Islet of Langerhans (tissue), 1 donor: ENCODE measurements at regions not wholly inside any gene's neighbourhood (a gene's known extent, or its start where the extent isn't known, plus 50 kb on each side); places are given as distances from the start of the nearest gene placed in this dataset.

Experiments used
- FAIRE-seq: peaks from one replicate; lab custom pipeline; 2011; peaks lifted over from hg19 to GRCh38; lab: Jason Lieb, UNC

DNA sequence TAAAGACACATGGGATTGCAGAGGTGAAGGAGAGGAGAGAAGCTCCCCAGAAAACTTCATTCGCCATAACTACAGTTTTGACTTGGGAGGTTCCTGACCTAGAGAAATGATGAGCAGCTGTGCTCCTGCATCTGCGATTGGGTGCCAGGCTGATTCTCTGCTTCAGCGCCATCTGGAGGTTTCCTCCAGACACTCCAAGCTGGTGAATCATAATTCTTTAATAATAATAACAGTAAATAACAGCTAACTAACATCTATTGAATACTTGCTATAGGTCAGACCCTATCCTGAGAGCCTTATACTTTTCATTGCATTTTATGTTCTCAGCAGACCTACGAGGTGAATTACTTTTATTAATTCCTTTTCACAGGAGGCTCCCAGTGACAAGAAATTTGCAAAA, 575.8 kb downstream of the TOX3 start:
- no peak for FAIRE-seq

DNA sequence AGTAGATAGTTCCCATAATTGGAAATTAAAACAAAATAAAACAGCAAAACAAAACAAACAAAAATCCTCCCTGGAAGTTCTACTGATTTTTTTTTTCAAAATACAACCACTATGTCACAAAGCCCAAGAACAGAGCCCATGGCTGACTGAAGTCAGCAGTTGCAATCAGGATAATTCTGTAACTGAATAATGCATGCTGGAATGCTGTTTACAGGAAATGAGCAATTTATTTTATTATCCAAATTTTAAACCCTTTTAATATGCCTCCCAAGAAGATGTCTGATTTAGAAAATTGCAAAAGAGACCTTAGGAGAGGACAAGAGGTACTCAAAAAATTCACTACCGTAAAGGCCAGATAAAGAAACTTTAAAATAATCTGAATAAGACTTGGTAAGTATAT, 578.2 kb downstream of the TOX3 start:
- FAIRE-seq = no peak

DNA sequence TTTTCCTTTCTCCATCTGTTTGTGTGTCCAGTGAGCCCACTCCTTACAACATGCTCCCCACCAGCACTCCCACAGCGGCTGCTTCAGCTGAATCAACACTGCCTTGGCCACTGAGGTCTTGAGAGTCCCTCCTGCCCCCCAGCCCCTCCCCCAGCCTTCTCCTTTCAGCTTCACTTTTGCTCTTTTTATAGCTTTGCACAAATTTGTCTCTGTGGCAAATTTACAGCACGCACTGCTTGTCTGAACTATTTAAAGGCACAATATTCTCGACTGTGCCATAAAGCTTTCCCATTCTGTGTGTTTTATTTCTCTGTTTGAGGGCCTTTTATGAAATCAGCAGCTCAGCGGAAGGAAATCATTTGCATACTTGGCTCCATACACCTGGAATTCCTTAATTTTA, 579.3 kb downstream of the TOX3 start:
- no peak for FAIRE-seq

DNA sequence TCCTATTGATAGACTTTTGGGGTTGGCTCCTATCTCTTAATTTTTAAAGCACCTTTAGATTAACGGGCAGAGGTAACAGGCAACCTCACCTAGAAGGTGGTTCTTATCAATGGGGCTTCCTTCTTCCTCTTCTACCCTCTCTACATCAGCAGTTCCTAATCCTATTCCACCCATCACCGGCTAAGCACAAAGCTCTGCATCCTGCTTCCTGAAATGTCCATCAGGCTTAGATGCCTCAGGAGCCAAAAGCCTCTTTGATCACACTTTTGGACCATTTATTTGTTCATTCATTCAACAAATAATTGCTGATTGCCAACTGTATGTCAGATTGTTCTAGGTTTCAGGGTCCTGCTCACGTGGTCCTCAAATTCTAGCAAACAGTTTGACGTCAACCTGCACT, 586.0 kb downstream of the TOX3 start:
- no peak for FAIRE-seq

DNA sequence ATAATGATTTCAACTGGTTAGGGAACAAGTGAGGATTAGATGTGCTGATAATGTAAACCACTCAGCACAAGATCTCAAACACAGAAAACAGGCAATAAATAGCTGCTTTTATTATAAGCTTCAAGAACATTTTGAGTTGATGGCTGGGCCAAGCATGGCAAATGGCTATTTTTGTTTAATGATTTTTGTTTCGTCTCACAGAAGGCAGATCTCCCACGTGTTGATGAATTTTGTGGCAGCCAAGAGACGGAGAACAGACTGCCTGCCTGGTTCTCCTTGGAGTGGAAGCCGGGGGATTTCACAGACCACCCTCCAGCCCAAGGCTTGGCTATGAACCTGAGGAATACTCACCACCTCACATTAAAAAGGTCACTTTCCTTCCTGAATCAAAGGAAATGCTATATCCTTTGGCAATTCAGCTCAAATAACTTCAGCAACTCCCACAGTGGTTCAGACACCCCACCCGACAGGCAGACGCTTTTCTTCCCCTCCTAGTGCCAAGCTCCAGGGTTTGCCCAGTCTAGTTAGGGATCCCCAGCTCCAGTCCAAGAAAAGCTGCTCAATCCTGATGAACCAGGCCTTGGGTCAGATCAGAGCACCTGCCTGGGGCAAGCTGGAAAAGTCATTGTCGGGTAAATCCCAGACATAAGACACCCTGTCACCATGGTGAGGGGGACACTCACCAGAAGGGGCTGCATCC, 593.5 kb downstream of the TOX3 start:
- no peak for FAIRE-seq

DNA sequence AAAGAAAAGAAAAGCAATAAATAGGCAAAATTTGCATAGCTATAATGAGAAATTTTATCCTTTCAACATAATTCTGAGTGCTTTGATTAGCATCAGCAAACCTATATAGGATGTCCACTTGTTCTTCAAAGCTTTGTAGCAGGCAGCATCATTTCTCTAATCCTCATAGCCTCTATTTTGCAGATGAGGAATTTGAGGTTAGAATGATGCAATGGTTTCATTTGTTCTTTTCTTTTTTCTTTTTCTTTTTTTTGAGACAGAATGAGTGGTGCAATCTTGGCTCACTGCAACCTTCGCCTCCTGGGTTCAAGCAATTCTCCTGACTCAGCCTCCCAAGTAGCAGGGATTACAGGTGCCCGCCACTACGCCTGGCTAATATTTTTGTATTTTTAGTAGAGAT, 594.4 kb downstream of the TOX3 start:
- no peak for FAIRE-seq

DNA sequence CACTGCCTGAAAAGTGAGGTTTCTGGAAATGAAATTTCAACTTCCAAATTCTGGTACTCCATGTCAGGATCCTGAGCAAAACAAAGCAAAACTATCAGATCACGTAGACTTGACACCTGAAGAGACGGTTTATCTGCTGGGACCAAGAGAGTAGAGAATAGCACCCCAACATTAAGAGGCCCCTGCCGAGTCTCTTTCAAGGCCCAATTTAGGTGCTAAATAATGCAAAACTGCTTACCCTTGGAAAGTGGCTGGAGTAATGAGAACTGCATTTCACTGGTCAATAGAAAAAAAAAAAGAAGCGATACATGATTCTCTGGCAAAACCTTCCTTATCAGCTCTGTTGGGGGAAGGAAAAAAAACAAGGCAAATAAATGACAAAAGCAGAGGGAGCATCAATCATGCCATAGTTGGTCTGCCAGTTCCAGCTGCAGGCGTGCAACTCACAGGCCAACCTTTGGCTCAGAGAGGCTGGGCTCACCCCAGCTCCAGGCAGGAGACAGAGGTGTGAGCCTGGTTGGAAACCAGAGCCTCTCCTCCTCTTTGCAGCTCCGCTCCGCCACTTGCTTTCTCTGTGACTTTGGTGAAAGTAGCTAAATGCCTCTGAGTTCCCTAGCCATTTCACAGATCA, 595.2 kb downstream of the TOX3 start:
- FAIRE-seq = no peak

DNA sequence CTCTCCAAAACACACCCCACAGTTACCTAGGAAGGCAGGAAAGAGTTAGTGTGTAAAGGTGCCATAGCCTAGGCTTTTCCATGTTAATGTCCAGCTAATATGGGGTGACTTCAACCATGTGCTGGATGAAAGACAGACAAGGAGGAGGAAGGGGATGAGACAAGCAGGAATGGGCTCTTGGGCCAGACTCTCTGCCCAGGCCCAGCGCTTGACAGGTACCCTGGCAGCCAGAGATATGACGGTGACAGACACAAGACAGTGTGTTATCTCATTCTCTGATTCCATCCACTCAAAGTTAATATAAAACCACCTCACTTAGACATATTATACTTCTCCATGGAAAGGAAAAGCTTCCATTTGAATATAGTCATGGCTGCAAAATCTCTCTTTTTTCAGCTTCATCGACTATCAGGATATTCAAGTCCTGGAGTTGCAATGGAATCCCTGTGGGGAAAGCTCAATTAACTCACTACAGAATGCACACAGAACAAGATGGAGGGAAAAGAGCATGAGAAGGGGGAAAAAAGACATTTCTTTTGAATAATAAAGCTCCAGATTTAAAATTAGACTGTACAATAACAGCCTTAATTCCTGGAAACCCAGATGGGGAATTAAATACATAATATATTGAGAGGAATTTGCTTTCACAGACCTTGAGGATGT, 596.7 kb downstream of the TOX3 start:
- no peak for FAIRE-seq

DNA sequence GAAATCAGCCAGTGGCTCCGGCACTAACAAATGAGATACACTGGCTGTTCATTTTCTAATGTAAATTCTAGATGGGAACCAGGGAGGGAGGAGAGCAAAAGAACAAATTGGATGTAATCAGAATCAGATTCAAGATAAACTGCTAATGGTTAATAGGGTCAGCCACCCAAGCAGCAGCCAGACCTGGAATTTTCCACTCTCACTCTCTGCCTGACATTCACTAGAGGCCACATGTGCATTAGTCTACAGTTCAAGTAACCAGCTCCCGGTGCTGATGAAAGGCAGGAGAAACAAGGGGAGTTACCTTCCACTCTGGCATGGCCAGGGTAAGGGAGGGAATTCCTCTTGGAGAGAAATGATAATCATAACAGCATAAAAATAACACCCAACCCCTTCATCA, 597.7 kb downstream of the TOX3 start:
- FAIRE-seq = no peak

DNA sequence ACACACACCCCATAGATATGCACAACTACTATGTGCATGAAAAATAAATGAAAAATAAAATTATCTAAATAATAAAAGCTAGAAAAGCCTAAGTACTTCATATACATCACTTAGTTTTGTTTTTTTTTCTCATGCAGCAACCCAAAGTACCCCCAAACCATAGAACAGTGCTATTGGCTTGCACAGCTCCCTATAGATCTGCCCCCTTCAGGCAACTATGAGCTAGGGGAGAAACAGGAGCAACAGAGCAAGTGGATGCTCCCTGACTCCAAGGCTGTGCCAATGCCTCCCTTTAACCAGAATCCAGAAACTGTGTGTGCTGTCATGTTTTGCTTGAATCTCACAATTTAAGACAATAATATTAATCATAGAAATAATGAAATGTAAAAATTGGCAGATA, 605.5 kb downstream of the TOX3 start:
- no peak for FAIRE-seq

DNA sequence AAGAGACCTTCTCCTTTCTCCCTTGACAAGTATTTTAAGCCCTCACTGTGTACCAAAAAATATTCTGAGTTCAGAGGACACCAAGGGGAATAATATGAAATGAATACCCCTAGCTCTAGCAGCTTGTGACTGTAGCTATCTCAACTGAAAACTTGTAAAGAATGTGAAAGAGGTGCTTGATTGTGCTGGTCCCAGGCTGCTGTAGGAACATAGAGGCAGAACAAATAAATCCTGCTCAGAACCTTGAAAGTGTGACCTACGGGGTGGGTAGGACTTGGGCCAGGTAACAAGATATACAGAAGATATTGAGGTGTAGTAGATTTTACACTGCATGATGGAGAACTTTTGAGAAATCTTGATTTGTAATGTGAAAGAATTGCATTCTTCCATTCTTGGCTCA, 606.8 kb downstream of the TOX3 start:
- no peak for FAIRE-seq

DNA sequence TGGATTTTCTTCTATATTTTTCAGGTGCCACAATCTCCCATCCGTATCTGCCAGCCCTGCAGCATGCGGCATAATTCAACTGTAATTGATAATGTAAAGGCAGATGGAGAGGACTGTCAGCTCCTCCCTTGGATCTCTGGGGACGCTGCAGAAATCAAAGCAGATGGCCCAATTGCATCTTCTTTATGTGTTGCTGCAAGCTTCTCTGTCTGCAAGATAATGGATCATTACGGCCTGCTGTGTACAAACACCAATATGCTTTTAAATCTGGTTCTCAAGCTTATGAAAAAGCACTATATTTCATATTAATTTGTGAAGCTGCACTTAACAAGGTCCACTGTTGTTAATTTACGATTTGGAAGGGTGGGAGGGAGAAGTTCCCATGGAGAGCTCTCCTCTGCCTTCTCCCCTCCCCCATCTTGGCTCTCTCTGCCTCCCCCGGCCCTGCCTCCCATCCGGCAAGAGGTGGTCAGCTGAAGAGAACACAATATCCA, 607.5 kb downstream of the TOX3 start:
- FAIRE-seq = no peak

DNA sequence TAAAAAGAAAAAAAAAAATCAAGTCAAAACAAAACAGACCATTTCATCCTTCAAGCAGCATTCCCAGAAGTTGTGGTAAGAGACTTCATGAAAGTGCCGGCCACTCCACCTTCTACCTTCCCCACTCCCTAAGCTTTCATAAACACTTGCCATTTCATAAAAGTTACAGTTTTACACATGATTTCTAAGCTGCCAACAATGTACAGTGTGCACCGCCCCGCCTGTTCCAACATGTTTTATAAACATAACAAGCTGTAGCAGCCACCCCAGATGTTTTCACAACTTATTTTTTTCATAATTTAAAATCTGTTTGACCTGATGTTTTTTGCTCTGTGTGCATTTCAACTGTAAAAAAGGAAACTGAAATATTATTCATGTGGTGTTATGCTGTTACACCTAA, 608.1 kb downstream of the TOX3 start:
- FAIRE-seq = no peak

DNA sequence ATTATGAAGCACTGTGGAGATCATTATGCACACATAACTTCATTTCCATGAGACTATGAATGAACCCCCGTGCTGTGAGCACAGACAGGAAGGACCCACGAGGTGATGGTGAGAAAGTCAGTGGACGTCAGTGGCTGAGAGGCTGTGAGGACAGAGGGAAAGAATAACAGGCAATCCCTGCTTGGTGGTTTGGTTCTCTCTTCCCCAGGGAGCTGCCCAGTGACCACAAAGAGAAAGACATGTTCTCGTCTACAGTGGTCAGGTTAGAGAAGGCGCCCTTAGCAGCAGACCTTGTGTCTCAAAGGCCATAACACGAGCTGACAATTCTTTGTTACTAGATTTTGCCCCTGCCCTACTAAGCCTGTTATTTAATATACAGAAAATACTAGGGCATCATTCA, 609.2 kb downstream of the TOX3 start:
- no peak for FAIRE-seq

DNA sequence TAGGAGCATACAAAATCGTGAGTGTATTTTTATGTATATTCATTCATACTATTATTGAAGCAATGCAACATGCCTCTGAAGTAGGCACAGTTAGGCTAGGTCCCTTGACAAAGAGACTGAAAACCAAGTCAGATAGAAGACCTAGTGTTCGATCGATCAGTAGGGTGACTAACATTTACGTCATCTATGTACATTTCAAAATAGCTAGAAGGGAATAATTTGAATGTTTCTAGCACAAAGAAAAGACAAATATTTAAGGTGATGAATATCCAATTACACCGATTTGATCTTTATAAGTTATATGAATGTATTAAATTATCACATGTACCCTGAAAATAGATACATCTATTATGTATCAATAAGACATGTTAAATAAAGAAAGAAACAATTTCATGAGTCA, 610.1 kb downstream of the TOX3 start:
- FAIRE-seq = no peak

DNA sequence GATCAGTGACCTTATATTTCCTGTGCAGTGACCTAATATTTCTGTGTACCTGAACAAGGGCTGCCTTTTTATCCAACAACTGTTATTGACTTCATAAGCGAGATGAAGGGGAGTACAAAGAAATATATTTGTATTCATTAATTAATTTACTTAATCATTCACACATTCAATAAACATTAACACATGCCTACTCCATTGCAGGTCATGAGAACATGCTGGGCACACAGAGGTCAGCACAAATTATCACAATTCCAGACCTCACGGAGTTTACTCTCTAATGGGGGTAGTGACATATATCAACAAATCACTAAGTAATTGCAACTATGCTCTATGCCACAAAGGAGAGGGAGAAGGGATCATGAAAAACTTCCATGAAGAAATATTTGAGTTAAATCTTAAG, 614.6 kb downstream of the TOX3 start:
- no peak for FAIRE-seq

DNA sequence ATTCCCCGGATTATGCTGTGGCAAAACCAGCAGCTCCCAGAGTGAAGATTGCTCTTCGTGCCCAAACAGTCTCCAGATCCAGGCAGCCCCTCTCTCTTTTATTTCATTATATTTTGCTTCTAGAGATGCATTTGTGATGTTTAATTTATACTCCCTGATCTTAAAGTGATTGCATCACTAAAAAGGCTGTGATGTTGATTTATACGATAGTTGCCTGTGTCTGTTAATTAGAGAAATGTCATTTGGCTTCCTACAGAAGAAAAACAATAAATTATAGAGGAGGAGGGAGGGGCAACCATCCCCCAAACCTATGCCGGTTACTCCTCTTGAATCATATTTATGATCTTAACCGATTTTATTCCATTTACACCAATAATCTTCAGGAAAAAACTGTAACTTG, 615.3 kb downstream of the TOX3 start:
- FAIRE-seq = no peak

DNA sequence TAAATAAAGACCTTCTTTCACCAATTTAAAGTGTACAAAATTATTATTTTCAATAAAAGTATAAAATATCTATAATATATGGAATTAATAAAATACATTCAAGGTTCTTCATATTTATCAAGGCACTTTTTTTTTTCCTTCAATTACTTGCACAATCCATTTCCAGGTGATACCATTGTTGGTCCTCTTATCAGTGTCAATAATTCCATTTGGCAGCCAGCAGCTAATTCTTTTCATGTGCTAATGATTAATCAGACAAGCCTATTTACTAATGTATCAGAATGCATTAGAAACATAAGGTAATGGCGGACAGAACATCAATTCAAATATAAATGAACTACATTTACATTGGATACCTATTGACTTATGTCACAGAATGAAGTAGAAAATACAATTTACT, 622.2 kb downstream of the TOX3 start:
- no peak for FAIRE-seq

DNA sequence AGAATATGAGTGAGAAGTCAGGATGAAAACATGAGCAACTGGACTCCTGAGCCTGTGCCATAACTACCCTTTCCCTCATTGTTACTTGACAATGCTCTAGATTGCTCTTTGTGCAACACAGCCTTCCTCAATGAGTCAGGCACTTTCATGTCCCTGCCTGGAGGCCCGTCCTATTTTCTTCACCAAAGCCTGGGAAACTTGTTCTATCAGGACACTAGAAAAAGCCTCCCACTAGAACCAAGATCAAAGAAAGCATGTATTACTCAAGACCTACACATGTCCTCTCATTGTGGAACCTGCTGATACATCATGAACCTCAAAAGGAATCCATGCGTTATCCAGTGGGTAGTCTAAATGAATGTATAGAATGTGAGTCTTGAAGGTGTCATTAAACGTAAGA, 624.5 kb downstream of the TOX3 start:
- FAIRE-seq = no peak

DNA sequence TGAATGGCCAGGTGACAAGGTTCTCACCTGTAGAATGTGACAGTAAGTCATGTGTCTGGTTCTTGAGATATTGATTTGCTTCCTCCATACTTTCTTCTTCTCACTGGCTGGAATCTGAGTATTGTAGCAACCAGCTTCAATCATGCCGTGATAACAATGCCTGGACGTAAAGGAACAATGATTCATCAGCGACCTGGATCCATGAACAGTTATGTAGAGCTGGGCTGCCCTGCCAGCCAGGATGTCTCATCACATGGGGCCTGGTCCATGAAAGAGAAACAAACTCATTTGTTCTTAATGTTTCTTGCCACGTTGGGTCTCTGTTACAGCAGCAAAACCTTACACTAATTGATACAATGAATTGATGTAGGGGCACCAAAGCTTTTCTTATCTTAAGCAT, 627.2 kb downstream of the TOX3 start:
- FAIRE-seq = no peak

DNA sequence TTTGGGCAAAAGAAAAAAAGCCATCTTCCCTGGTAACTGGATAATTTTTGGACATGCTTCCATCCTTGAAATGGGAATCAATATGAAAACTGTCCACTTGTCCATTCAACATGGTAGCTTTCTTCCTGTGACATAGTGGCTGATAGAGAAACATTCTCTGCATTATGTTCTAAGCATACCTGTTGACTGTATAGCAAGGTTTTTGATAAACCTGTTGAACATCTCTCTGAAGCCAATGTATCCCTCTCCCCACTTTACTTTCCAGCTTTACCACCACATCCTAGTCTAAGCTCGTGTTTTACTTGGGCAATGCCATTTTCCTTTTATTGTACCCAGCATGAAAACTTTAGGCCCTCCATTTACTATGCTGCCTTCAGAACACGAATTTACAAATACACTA, 630.1 kb downstream of the TOX3 start:
- FAIRE-seq = no peak

DNA sequence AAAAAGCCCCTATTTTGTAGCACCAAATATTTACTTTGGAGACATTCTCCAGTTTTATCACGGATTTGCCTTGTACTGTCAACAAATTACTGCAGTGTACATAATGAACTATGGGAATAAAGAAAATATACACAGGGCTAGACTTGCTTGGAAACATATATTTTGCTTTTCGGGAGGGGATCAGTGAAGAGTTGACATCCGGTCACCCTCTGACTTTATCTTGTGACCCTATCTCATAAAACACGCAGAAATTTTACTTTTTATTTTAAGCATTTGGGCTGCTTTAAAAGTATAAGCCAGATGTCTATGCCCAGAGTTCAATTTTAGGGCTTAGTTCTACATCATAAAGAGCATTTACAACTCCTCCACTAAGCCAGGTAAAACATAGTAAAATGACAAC, 630.7 kb downstream of the TOX3 start:
- FAIRE-seq = no peak

DNA sequence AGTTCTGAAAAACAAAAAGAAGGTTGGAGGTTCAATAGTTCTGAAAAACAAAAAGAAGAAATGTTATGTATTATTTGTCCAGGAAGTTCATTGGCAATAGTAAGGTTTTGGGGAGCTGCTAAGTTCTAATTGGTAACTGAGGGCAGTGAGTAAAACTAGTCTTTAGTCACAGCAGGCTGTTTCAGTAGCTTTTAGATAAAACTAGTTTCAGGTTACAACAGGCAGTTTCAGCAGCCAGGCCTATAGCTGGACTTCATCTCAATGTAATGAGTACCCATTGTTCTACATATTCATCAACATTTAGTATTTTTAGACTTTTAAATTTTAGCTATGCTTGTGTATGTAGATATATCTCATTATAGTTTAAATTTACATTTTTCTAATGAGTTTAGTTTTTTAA, 639.3 kb downstream of the TOX3 start:
- FAIRE-seq = no peak

DNA sequence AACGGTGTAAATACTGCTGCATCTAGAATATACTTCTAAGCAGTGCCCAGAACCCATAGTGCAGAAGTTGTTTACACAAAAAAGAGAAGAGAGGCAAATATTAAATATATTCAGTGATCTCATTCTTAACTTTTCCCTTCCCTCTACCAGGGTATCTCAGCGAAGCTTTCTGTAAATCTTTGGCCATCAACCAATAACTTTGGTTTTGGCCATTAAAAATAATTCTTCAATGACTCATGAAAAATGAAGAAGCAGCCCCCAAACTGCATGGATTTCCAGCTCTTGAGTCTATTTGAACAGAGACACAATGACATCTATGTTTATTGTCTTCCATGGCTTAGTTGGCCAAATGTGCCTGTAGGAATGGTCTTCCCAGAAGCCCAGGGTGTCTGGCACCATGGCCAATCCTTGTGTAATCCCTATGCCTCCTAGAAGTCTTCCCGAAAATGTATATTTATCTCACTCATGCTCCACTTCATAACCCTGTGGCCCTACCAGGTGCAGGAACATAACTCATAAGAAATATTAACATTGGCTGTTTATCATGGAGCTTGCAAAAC, 646.6 kb downstream of the TOX3 start:
- no peak for FAIRE-seq
